ENCODE measurements at regions not wholly inside any gene's neighbourhood (a gene's known extent, or its start where the extent isn't known, plus 50 kb on each side); places are given as distances from the start of the nearest gene placed in this dataset.
"Not testable (repeated sequence)": the region's sequence is repeated elsewhere in the genome, so short reads cannot be mapped to it uniquely, and the experiment has no call there.

GRCh38 chr5:98543490-98543889 is 230.0 kb upstream of the RGMB start:
- no peak for DNase-seq (ENCODE audit: low spot score)
- no peak for TF ChIP-seq CTCF (IDR thresholded peaks at IDR 0.05; ENCODE audit: extremely low read depth, missing control alignments)

GRCh38 chr5:98546924-98547323 is 226.5 kb upstream of the RGMB start:
- not testable (repeated sequence) for DNase-seq (ENCODE audit: low spot score)

GRCh38 chr5:98556712-98557111 is 216.8 kb upstream of the RGMB start:
- TF ChIP-seq CTCF (IDR thresholded peaks at IDR 0.05; ENCODE audit: extremely low read depth, missing control alignments) = no peak
- no peak for DNase-seq (ENCODE audit: low spot score)

GRCh38 chr5:98557916-98558315 is 215.5 kb upstream of the RGMB start:
- TF ChIP-seq CTCF (IDR thresholded peaks at IDR 0.05; ENCODE audit: extremely low read depth, missing control alignments) = no peak
- DNase-seq (ENCODE audit: low spot score) = no peak

GRCh38 chr5:98563885-98564653 is 209.4 kb upstream of the RGMB start:
- no peak for TF ChIP-seq CTCF (IDR thresholded peaks at IDR 0.05; ENCODE audit: extremely low read depth, missing control alignments)
- DNase-seq (ENCODE audit: low spot score) = no peak

GRCh38 chr5:98564836-98565235 is 208.6 kb upstream of the RGMB start:
- DNase-seq (ENCODE audit: low spot score) = no peak
- TF ChIP-seq CTCF (IDR thresholded peaks at IDR 0.05; ENCODE audit: extremely low read depth, missing control alignments) = no peak

GRCh38 chr5:98568336-98568735 is 205.1 kb upstream of the RGMB start:
- TF ChIP-seq CTCF (IDR thresholded peaks at IDR 0.05; ENCODE audit: extremely low read depth, missing control alignments) = no peak

GRCh38 chr5:98569288-98569687 is 204.2 kb upstream of the RGMB start:
- no peak for TF ChIP-seq CTCF (IDR thresholded peaks at IDR 0.05; ENCODE audit: extremely low read depth, missing control alignments)
- no peak for DNase-seq (ENCODE audit: low spot score)

More at GRCh38 chr5:98568336-98568735, 205.1 kb upstream of the RGMB start:
- no peak for DNase-seq (ENCODE audit: low spot score)

Data from GM20000 (cell line).